Anterior cingulate cortex (tissue), 58 donors: ENCODE measurements at regions not wholly inside any gene's neighbourhood (a gene's known extent, or its start where the extent isn't known, plus 50 kb on each side); places are given as distances from the start of the nearest gene placed in this dataset.
A peak's percentile ranks its signal among the peaks of the same experiment; 100 is the strongest.

Experiments
- DNase-seq, 58 donors: peaks; one replicate each; lab custom pipeline; 2025; lab: John Stamatoyannopoulos, UW

GRCh38 chr3:132183811-132184210 is 133.4 kb upstream of the ACP3 start:
- no peak for DNase-seq

DNA sequence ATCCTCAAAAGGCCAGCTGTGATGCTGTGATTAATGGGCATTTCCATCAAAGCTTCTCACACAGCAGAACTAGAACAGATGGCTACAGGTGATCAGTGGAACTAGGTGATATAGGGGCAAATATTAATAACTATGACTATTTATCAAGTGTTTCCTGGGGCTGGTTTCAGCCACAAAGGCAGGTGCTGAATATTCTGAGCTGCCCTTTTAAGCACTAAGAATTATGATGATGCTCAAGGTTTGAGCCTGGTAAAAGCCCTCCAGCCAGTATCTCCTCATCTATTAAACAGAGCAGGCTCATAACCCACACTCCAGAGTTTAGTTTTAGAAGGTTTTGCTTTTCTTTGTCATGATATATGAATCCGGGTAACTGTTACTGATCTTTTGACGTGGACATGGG is 129.5 kb upstream of the ACP3 start:
- DNase-seq: no peak

DNA sequence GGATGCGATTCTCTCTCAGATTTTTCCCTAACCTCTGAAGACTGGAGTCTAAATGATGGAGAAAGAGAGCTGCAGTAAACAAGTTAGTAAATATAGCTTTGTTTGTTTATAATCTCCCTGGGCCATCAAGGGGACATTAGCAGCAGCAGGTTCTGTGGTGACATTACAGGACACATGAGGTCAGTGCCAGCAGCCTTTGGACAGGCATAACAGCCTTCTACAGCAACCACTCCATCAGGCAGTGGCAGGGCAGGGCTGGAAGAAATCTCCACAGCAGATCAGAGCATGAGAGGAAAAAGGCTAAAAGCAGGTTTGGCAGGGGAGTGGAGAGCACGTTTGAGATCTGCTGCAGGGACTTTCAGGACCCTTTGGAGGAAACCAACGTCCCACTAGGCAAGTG is 127.6 kb upstream of the ACP3 start:
- no peak for DNase-seq

- DNase-seq: no peak
Measured at GRCh38 chr3:132196113-132196512, 121.1 kb upstream of the ACP3 start.

DNA sequence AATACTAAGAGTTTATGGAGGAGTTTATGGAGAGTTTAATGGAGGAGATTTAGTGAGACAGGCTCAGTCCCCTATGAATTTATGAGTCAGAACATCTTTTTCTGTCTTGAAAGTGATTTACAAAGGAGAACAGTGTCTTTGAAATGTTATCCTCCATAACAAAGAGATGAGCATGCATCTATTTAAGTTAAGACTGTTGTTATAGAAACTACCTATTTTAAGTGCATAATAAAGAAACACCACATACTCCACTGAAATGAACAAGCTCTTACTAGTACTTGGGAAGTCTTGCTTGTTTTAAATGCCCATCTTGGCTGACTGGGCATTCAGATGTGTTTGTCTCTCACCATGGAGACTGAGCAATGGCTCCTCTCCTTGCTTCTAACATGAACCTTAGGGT is 118.7 kb upstream of the ACP3 start:
- peak in 1 of 58 donors; percentile 1 for DNase-seq

DNA sequence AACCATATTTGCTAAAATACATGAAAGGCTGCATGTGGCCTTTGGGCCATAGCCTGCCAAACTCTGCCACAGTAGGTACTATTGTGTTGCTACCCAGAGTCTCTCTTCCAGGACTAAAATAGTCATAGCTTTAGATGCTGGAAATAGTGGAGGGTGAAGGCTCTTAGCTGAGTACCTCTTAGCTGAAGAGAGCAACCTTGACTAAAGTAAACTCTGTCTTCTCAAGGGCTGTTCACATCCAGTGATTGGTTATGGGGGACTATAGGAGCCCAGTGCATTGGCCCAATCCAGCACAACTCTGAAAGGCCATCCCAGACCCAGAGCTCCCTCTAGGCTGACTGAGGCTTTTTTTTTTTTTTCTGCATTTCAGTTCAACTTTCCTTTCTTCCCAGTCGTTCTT is 117.8 kb upstream of the ACP3 start:
- no peak for DNase-seq

DNA sequence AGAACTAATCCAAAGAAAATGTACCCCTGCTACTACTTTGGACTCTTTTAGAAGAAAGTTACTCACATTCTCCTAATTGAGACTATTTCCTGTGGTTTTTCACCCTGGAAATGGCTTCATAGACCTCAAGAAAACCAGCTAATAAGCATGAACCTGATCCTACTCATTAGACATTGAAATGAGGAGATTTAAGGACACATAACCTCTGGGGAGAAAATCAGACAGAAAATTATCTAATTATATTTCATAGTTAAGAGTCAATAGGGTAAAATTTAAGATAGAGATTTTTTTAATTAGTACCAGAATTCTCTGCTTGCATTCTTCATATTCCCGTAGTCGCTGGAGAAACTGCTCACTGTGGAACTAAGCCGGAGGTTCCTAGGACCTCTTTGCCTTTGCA is 114.6 kb upstream of the ACP3 start:
- DNase-seq: no peak

DNA sequence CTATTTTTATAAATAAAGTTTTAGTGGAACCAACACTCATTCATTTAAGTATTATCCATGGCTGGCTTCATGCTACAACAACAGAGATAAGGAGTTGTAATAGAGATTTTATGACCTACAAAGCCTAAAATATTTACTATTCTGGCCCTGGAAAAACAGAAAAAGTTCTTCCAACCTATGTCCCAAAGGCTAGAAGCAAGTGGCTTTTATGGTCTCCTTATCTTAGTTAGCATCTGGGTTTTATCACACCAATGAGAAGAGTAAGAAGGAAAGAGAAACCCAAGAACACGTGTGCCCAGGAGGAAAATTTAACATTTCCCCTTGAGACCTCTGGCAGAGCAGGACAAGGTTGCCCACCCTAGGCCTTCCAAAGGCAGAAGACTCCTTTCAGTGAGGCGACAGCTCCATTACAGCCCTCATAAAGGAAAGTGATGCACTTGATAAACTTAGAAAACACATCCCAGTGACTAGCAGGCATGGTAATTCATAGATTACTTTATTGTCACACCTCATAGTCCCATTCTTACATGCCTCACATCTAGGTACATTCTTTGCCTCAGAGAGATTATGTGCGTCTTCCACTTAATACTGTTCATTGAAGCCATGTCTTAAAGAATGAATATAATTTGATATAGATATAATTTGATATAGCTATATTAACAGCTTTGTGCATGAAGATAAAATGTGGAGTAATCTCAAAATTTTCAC is 113.2 kb upstream of the ACP3 start:
- no peak for DNase-seq

- DNase-seq: no peak
Measured at GRCh38 chr3:132205609-132206008, 111.6 kb upstream of the ACP3 start.

- DNase-seq: no peak
Measured at GRCh38 chr3:132209855-132210254, 107.4 kb upstream of the ACP3 start.

DNA sequence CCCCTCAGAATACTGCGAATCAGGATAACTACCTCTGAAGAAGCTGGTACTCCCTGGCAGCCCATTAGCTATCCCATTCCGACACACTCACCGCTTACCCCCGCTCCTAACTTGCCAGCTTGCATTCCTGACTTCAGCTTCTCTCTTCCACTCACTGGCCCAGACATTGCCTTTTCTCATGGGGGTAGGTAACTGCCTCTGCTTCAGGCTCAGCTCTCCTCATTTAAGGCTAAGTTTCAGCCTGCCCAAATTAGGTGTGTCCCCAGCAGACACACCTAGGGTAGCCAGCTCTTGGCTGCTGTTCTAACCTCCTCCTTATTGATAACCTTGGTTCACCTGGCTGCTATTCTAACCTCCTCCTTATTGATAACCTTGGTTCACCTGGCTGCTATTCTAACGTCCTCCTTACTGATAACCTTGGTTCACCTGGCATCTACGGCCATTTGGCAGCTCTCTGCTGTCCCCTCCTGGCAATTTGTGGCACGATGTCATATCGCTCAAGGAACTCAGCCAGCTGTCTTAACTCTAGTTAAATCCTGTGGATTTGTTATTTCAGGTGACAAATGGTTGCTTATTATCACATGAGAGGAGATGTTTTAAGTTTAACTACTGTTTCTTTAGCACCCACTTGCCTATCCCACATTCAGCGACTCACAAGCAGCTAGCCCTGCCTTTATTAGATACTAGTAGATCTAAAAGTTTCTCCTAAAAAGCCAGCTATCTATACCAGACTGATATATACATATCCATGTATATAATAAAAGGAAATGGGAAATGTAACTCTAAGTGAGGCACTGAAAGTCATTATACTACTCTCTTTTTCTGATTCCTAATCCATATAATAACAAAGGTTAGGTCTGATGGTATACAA is 106.5 kb upstream of the ACP3 start:
- DNase-seq: no peak

- DNase-seq: no peak
Measured at GRCh38 chr3:132211896-132212295, 105.3 kb upstream of the ACP3 start.

DNA sequence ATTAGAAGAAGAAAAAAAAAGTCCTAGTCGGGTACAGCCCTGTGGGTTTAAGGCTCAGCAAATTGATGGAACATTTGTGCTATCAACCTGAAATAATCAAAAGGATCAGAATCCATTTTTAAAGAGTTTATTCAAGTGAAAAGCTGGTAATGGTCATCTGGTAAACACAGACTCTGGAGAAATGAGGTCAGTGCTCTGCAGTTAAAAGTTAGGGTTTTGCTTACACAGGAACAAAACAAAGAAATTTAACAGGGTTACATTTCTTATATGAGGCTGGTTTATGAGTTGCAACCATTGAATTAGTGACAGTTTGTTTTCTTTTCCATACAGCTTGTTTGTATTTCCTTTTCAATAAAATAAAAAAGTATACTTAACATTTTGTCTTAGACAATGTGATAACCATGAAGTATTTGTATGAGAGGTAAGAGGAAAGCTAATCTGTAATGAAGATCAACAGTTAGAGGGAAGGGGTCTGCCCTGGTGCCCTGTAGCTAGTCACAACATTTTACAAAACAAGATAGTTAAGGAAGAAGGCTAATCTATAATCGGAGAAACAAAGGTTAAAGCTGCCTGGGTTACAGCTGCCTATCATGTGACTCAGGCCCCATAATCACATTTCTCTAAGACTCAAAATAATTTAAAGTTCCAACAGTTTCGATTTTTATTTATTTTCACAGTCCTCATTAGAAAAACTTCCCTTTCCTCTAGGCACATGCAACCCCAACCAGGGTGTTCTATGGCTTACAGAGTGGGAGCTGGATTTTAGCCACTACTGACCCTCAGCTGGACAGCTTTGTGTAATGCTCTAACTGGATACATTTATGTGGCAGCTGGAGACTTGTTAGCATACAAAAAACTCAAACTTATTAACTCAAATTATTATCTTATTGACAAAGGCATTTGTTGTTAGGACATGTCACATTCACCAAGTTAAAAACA is 98.1 kb upstream of the ACP3 start:
- DNase-seq: no peak

- no peak for DNase-seq
Measured at GRCh38 chr3:132220986-132221385, 96.2 kb upstream of the ACP3 start.

DNA sequence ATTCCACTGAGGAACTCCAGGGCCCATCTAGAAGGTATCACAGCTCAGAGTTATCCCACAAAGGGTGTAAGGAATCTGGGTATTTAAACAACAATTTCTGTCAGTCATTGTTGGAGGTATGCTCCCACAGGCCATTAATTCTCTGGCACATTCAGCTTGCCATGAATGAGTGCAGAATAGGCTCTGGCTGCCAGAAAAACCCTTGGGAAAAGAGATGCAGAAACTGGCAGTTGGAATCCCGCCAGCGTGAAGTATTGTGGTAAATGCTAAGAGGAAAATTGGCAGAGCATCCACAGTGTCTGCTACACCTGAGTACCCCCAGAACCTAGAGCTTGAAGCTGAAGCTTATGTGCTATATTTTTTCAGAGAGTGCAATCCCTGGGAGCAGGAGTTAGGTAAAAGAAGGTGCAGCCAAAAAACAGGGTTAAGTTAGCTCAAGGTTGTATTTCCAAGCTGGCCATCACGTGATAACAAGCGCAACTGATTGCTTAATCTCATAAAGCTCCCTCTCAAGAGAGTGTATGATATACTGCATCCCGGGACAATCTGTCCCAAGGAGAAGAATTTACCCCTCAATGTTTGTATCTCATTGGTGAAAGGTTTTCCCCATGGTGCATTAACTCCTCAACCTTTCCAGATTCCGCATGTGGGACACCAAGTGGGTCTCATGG is 94.2 kb upstream of the ACP3 start:
- peak in 8 of 58 donors; percentile 2 to 27 (median 10) for DNase-seq

DNA sequence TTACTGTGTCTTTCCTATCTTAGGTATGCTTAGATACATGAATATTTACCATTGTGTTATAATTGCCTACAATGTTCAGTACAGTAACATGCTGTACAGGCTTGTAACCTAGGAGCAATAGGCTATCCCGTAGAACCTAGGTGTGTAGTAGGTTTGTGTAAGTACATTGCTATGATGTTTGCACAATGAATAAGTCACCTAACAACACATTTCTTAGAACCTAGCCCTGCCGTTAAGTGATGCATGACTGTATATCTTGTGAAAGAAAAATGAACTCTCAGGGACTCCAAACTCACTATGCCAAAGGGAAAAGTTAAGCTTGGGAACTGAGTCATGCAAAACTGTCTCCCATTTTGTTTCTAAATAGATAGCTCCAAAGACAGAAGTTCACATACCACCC is 91.5 kb upstream of the ACP3 start:
- no peak for DNase-seq

- DNase-seq: no peak
Measured at GRCh38 chr3:132228923-132229322, 88.3 kb upstream of the ACP3 start.

GRCh38 chr3:132229641-132230040 is 87.6 kb upstream of the ACP3 start:
- DNase-seq: no peak

DNA sequence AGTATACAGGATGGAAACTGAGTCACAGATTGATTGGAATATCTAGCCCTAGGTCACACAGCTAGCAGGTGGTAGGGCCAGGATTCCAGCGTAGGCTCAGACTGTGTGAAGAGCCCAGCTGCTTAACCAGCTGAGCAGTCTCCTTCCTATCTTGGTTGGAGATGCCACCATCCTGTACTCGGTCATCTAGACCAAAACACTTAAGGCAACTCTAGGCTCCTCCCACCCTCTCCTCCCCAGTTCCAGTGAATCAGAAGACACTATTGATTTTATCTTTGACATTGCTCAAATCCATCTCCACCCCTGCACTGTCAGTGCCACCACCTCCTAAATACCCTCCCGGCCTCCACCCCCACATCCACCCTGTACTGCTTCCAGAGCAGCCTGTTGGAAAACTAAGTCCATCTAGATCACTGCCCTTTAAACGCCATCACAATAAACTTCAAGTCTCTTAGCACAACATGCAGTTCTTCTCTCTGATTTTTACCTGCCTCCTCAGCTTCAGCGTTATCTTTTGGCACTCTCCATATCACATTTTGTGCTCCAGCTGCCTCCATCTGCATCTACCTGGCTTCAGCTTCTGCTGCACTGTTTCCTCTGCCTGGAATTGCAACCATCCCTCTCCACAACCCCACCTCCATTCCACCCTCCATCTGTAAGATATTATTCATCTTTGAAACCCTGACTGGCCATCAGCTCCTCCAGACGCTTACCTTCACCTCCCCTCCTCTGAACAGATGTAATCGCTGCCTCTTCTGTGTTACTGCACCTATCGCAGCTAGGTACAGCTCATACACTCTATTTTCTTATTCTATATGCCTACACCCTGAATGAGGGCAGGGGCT is 86.8 kb upstream of the ACP3 start:
- DNase-seq: no peak
